Kidney capillary endothelial cell (primary cell): ENCODE measurements at regions not wholly inside any gene's neighbourhood (a gene's known extent, or its start where the extent isn't known, plus 50 kb on each side); places are given as distances from the start of the nearest gene placed in this dataset.

ENCODE experiments used
- DNase-seq: peaks from one replicate; pipeline ENCODE4 v3.0.0-alpha.2; 2018; ENCODE audit warnings: low spot score

DNA sequence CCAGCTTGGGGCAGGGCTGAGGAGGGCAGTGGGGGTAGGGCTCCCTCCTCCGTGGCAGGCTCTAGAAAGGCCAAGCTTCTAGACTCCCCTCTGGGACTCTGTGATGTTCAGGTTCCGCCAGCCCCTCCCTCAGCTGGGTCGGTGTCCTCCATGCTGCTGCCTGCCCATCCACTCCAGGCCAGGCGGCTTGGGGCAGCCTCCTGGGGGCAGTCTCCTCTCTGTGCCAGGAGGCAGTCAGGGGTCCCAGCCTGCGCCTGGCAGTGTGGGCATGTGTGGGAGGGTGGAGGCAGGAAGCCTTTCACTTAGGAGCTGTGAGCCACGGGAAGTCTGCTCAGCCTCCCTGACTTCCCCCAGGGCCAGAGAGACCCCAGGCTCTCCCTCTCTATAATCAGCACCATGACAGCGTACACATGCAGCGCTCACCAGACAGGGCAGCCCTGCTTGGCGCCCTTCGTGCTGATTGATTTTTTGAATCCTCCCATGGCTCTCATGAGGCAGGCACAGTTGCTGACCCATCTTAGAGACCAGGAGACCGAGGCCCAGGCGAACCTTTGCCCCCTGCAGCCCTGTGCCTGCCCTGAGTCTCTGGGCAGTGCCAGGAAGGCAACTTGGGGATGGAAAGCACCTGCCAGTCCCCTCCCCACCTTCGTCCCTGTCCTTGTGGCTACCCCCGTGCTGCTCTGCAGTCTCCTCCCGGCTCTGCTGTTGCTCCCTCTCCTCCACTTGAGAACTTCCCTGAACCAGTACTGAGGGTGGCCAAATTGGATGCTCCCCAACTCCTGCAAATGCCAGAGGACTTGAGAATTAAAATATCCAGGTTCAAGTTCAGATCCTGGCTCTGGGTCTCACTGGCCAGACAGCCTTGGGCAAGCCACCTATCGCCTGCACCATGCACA, 234.7 kb upstream of the GSE1 start:
- DNase-seq, result no peak

DNA sequence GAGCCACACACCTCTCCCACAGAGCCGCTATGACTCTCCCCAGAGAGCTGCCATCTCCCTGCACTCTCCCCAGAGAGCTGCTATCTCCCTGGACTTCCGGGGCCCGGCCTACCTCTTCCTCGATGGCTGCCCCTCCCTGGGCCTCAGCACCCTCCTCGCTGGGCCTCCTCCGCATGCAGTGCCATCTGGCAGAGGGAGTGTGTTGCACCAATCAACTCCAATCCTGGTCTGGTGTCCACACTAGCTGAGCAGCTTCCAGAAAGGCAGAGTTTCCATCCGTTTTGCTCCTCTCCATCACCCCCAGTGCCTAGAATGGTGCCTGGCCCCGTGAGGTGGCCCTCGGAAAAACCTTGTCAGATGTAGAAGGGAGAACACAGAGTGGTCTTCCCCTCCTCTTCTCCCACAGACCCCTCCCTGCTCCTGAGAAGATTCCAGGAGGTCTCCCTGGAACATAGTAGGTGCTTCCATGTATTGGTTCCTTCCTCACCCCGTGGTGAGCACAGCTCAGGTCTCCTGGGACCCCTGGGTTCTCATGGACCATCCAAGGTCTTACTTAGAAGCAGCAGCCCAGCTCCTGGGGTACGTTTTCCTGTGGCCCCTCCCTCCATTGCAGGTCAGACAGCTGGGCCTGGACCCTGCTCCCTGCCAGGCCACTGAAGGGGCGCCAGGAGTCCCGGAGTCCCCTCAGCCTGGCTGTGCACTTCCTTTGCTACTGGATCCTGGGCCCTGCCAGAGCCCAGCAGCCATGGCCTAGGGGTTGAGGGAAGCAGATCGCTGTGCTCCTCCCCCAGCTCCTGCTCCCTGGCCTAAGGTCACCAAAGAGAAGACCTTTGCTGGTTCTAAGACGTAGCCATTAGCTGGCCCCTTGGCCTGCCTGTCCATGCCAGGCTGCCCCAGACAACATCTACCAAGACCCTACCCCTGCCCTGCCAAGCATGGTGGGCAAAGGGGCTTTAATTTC, 233.8 kb upstream of the GSE1 start:
- DNase-seq, result no peak

DNA sequence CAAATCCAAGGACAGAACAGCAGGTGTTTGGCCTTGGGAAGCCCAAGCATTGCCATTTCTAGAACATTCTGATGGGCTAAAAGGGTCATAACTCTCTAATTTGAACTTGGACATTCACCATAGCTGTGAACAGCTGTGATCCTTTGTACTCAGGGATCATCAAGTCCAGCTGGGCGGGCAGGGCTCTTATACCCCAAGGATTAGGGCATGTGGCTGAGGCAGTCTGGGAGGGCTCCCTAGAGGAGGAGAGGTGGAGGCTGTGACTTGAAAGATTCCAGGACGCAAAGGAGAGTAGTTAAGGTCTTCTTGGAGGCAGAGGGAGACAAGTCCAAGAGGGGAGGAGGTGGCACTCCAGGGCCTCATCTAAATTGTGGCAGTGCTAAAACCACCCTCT, 233.1 kb upstream of the GSE1 start:
- no peak for DNase-seq

DNA sequence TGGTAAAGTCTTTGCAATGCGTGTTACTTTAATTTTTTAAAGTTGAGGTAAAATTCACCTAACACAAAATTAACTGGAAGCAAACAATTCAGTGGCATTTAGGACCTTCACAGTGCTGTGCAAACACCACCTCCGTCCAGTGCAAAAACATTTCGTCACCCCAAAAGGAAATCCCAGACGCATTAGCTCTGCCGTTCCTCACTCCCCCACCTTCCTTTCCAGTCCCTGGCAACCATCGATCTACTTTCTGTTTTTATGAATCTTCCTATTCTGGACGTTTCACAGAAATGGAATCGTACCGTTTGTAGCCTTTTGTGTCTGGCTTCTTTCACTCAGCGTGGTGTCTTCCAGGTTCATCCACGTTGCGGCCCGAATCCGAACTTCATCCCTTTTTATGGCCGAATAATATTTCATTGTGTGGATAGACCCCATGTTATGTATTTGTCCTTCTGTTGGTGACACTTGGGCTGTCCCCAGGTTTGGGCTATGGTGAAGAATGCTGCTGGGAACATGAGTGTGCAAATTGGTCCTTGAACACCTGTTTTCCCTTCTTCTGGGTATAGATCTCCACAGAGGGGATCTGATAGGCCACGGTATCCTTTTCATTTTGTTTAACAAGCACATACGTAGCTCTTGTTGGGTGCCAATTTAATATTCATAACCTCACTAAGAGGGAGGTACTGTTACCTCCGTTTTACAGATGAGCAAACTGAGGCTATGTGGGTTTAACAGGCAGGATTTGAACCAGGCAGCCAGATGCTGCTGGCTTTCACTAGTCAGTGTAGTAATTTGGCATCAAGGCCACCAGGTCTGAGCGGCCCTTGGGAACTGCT, 232.0 kb upstream of the GSE1 start:
- DNase-seq, result no peak

DNA sequence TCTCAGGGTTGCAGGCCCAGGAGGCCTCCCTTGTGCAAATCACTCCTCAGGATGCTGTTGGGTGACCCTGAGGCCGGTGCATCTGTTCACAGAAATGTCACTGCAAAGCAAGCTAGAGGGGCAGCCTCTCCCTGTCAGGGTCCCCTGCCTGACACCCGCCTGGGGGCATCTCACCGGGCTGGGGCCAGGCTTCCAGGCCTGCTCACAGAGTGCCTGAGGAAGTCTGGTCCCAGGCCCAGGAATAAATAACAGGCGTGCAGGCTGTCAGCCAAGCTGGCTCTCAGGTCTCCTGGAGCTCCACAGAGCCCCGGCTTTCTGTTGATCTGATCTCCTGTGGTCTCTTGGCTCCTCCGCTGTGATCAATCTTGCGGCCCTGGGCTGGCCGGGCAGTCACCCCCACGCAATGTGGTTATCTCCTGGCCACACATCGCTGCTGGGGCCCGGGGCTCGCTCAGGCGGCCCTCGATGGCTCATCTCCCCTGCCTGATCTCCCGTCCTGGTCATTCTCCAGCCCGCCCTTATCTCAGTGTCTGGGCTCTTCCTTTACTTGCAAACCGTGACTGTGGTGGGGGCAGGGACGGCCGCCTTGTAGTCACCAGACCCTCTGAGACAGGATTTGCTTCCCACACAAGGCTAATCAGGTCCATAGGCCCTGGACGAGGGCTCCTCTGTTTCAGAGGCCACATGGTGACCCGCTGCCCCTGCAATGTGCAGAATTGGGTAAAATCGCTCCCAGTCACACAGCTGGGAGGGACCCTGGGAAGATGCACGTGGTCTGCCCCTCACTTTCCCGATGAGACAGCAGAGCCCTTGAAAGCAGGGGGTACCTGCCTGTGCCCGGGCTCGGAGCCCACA, 231.2 kb upstream of the GSE1 start:
- no peak for DNase-seq

DNA sequence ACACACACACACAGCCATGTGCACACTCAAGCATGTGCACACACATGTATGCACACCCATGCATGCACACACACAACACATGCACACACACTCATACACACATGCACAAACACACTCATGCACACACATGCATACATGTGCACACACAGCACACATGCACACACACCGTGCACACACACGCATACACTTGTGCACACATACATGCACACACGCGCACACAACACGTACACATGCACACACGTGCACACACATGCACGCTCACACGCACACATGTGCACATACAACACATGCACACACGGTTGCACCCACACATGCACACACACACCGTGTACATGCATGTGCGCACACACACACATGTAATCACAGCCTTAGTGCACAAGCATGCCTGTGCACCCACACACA, 230.4 kb upstream of the GSE1 start:
- DNase-seq, result no peak

DNA sequence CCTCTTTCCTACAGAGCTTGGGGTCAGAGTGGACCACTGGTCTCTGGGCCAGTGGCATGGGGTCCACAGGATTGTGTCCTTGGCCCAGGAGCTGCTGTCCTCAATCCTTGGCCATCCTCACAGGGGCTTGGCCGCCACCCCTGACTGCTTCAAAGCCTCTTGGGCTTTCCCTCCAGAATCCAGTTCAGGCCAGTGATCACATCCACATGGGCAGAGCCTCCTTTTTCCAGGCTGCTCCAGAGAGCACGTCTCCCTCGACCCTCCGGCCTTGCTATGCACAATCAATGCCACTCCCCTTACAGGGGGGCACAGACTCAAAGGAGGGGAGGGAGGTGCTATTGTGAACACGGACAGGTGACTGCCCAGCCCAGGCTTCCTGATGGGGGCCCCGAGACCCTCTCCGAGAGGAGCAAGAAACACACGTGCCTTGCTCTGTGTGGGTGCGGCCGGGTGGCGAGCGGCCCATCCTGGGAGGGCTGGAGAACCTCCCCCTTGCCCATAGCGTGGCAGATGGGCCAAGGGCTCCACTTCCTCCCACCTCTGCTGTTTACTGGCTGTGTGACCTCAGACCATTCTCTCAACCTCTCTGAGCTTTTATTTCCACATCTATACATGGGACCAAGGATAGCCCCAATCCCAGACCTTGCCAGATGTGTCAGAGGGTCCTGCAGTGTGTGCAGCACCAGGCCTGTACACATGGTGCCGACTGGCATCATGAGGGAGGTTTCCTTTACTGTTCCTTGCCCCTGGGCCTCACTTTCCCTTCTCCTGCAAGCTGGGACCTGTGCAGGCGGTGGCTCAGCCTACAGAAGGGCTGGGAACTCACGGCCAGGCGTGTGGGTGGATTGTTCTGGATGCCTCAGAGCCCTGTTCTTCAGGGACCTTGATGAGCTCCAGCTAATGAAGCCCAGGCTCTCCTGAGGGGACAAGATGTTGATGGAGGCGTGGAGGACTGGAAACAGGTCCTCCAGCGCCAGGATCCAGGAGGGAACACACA, 229.0 kb upstream of the GSE1 start:
- DNase-seq, result no peak

DNA sequence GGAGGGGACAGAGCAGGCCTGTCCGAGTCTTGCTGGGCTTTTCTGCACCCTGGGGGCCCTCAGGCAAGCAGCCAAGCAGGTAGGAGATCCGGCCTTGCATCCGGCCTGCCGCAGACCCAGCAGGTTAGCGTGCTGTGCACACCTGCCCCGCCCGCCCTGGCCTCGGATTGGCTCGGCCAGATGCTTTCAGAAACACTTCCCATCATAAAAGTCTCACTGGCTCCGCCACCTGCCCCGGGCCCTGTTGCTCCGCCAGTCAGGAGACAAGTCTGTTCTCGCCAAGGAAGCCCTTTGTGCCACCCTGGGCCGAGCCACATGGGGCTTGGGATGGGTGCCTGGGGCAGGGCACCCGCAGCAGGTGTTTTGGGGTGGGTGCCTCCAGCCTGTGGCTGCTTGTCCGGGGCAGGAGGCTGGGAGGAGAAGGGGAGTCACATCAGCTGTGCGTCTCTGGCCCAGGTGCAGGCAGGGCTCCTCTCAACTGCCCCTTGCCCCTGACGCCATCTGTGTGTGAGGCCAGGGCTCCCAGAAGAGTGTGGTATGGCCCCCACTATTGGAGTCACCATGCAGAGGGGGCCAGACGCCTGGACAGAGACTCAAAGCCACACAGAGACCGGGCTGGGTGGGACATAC, 228.2 kb upstream of the GSE1 start:
- DNase-seq, result no peak

DNA sequence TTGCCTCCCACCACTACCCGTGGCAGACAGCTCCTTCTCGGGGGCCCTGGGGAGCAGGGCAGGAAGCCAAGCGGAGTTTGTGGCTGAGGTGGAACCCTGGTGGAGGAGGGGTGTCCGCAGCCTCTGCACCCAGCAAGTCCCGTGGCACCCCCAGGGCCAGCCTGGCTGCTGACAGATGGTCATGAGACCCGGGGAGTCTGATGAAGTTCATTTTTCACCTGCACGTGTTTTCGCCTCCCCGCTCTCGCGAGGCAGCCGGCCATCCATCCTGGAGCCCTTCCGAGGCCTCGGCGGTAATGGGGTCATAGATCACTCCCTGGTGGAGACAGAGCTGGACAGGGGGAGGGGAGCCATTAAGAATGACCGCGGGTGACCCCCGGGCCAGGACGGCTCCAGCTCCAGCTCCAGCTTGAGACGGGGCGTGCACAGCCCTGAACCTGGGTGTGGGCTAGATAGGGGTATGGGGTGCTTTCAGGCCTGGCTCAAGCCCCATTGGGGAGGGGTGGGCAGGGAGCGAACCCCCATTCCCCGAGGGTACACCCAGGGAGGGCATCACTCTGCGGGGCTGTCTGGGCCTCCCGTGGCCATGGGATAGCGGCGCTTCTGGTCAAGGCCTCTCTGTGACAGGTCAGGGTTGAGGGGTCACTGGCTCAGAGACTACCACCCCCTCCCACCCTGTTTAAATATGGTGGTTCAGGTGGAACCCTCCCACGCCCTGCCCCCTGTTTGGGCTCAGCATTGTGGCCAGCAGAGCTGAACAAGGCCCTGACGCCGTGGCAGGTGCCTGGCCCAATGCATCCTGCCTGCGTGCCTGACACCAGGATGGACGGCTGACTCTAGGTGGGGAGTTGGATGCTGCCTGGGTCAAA, 227.4 kb upstream of the GSE1 start:
- DNase-seq, result no peak

DNA sequence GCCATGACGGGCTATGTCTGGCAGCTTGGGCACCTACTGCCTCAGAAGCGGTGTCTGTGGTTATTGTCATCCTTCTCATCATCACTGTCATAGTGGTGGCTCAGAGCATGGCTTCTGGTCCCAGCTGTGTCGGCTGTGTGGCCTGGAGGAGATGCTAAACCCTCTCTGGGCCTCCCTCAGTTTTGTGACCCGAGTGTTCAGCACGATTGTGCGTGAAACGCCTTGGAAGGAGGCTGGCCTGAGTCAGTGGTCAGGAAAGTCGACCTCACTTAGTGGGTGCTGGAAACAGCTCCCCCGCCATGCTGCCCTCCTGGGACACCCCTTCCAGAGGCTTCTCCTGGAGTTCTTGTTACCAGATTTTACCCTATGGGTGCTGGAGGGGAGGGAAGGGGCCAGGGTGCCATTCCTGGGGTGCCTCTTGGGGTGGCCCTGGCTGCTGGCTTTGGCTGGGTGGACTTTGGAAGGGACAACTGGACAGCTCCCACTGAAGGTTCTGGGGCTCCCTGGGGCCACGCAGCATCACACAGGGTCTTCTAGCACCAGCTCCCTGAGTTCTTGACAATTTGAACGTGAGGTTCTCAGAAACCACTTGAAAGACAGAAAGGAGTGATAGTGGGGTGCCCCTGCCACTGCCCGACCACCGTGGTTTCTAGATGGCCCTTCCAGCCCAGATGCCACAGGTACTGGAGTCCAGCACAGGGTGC, 226.5 kb upstream of the GSE1 start:
- DNase-seq, result no peak

DNA sequence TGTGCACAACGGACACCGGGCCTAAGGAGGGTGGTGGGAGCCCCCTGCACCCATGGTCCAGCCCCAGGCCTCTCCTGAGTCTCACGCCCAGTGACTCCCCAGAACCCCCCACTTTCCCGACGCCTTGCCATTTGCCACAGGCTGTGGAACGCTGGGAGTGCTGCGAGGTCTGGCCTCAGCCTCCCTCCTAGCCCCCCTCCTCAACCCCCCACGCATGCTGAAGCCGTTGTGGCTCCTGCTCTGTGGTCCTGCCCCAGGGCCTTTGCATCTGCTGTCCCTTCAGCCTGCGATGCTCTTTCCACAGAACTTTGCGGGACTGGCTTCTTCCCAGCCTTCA, 226.0 kb upstream of the GSE1 start:
- DNase-seq, result no peak

DNA sequence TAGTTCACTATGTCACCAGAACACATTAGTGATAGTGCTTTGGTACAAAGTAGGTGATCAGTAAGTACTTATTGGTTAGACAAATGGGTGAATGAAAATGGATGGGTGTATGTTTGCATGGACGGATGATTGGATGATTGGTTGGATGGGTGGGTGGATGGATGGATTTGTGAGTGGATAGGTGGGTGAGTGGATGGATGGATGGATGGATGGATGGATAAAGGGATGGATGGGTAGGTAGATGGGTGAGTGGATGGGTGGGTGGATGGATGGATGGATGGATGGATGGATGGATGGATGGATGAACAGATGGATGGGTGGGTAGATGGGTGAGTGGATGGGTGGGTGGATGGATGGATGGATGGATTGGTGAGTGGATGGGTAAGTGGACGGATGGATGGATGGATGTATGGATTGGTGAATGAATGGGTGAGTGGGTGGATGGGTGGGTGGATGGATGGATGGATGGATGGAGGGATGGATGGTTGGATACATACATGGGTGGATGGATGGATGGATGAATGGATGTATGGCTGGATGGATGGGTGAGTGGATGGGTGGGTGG, 225.3 kb upstream of the GSE1 start:
- DNase-seq, result no peak

DNA sequence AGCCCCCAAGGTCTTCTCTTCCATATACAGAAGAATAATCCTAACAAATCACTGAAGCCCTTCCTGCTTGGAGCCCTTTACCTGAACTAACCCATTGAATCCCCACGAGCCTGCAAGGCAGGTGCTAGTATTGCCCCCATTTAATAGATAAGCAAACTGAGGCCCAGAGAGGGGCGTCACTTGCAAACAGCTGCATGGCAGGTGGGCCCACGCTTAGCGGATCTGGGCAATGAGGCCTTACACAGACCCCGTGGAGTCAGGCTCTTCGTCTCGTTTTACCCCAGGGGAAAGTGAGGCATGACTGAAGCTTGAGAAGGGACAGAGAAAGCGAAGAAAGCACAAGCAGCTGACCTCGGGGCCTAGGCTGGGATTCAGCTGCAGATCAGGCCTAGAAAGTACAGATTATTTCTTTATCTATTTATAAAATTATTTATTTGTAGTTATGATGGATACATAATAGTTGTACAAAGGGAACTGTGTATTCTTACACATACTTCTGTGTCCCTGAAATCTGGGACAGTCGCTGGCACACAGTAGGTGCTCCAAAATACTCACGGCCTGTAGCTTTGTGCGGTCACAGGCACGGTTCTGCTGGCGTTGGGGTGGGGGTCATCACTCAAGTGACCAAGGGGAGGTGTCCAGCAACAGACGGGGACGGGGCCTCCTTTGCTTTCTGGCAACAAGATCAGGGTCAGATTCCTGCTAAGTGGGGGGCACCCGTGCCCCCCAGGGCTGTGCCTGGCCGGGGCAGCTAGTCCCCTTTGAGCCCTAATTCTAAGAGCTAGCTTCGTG, 223.2 kb upstream of the GSE1 start:
- no peak for DNase-seq

DNA sequence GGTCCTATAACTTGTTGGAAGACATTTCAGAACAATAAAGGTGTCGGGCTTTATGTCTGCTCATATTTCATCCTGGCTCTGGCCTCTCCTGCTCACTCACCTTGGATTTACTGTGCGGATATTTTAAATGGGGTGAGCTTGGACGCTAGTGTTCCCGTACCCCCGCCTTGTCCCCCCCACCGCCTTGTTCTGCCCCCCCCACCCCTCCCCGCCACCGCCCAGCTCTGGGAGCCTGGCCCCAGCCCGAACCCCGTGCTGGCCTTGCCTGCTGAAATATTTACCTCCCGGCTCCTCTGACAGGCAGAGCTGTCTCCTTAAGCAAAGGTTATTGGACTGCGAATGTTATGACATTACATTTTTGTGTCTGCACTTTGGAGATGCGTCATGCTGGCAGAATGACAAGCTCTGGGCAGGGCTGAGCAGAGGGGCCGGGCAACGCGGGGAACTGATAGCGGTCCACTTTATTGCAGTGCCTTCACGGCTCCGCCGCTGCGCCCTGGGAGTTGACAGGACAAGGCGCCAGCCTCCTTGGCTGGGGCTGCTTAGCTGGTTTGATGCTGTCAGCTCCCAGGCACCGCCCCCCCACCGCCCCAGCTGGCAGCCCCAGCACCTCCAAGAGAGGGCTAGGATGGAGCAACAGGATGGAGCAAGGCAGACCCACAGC, 222.5 kb upstream of the GSE1 start:
- no peak for DNase-seq

DNA sequence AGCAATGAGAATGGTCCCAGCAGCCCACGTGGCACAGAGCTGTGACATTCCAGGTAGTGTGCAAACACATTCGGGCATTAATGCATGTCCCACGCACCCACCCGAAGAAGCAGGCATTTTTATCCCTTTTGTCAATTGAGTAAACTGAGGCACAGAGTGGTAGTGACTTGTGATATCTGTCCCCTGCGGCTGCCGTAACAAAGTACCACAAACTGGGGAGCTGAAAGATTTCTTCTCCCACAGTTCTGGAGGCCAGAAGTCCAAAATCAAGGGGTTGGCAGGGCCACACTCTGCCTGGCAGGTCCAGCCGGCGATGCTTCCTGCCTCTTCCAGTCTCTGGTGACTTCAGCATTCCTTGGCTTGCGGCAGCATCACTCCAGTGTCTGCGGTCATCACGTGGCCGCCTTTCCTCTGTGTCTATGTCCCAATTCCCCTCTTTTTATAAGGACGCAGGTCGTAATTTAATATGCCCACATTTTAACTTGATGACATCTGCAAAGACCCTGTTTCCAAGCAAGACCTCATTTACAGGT, 221.9 kb upstream of the GSE1 start:
- DNase-seq, result no peak
